ENCODE measurements at regions not wholly inside any gene's neighbourhood (a gene's known extent, or its start where the extent isn't known, plus 50 kb on each side); places are given as distances from the start of the nearest gene placed in this dataset.
"Not testable (repeated sequence)": the region's sequence is repeated elsewhere in the genome, so short reads cannot be mapped to it uniquely, and the experiment has no call there.

DNA sequence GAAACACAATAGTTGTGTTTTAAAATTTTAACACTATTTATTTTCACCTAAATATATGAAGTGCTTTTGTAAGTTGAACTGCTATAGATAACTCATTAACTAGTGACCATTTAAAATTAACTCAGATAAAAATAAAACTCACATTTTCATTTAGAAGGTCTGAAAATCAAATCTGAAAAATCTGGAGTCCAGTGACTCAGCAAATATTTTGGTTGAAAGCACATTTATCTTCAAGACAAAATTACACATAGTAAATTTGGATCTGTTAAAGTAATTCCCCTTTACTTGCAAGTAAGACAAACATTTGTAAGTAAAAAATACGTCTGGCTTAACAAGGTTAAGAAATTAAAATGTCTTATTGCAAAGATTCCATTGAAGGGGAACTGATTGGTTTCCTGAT, 589.1 kb downstream of the TRIML1 start:
- DNase-seq (ENCODE audit: low read depth in 2 of 2): no peak

DNA sequence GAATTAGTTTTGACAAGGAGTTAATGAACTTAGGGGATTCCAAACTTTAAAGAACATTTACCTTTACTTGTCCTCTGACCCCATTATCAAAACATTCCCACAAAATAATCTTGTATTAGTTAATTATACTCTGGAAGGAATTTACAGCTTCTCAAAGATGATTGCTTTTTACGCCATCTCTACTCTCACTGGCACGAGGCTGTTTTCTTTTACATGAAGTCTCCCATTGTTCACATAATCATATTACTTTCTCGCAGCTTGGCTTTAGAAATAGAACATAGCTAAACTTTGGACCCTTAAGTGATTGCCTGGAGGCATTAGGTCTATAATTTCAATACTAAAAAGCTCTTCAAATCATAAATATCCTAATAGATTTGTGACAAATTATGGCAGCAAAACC, 592.9 kb downstream of the TRIML1 start:
- no peak for DNase-seq (ENCODE audit: low read depth in 2 of 2)

DNA sequence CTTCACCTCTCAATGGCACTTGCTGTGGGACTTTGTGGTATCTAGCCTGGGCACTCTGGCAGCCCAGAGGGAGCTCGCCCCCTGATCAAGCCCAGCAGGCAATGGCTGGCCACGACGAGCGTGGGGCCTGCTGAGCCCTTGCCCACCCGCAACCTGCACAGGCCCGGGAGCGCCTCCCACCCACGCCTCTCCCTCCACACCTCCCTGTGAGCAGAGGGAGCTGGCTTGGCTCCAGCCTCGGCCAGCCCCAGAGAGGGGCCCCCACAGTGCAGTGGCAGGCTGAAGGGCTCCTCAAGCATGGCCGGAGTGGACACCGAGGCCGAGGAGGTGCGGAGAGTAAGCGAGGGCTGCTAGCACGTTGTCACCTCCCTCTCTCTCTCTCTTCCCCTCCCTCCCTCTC, 595.8 kb downstream of the TRIML1 start:
- DNase-seq (ENCODE audit: low read depth in 2 of 2): no peak

DNA sequence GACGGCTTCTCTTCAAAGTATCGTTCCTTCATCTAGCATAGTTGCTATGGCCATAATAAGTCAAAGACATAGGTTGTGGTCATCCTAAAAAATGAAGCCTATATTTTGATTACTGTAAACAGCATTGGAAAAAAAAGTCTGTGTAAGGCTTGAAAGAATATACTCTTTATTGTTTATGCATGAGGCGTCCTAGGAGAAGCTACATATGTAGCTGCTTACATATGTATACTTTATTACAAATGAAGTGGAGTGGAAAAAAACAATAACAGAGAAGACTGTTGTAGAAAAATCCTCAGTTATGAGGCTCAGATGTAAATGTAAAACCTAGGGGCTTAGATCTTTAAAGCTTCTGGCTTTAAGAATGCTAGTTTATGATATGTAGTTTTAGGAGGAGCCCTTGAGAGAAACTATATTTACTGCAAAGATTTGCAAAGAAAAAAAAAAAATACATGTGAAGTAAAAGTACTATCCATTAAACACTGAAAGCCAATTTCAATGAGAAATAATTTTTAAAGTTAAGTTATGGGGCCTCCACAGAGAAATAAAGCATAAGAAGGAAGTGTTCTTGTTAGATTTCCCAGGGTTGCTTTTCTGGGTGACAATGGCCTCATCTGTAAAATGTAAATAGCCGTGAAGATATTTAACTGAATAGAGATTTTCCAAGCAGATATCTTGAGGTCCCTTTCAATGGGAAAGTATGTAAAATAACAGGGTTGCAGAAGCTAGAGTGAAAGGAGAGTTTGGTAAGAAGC, 598.2 kb downstream of the TRIML1 start:
- DNase-seq (ENCODE audit: low read depth in 2 of 2): no peak

DNA sequence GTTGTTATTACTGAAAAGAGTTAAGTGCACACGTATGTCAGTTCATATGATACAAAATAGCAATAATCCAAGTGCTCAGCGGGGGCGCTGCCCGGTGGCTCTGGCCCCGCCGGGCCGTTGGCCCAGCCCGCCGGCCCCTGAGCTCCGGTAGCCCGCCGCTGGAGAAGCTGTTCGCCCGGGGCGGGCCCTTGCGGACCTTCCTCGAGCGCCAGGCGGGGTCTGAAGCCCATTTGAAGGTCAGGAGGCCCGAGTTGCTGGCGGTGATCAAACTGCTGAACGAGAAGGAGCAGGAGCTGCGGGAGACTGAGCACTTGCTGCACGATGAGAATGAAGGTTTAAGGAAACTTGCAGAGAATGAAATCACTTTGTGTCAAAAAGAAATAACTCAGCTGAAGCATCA, 599.0 kb downstream of the TRIML1 start:
- not testable (repeated sequence) for DNase-seq (ENCODE audit: low read depth in 2 of 2)

DNA sequence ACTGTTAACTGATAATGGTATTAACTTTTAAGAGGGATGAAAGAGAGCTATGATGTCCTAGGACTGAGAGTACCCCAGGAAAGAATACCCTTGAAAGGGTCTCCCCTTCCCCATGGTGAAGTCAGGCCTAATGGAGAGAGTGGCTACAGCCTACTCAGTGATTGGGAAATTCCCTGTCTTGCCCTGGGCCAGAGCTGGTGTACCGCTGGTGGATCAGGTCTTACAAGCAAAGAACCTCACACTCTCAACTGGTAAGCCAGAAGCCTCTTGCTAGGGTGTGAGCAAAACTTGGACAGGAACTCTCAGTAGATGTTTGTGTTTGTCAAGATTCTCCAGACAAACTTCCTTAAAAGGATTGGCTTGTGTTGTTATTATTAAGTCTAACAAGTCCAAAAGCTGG, 600.9 kb downstream of the TRIML1 start:
- DNase-seq (ENCODE audit: low read depth in 2 of 2): not testable (repeated sequence)

DNA sequence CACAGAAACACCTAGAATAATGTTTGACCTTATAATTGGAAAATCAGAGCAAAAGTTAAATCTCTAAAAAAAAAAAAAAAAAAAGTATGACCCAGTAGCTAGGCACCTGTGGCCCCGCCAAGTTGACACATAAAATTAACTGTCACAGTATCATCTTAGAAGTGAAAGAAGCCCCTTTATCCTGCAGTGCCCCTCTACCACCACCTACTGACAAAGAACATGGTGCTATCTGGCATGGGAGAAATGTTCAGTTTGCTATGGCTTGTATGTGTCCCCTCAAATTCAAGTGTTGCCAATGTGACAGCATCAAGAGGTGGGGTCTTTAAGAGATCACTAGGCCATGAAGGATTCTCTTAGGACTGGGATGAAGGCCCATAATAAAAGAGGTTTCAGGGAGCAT, 601.5 kb downstream of the TRIML1 start:
- DNase-seq (ENCODE audit: low read depth in 2 of 2): not testable (repeated sequence)

DNA sequence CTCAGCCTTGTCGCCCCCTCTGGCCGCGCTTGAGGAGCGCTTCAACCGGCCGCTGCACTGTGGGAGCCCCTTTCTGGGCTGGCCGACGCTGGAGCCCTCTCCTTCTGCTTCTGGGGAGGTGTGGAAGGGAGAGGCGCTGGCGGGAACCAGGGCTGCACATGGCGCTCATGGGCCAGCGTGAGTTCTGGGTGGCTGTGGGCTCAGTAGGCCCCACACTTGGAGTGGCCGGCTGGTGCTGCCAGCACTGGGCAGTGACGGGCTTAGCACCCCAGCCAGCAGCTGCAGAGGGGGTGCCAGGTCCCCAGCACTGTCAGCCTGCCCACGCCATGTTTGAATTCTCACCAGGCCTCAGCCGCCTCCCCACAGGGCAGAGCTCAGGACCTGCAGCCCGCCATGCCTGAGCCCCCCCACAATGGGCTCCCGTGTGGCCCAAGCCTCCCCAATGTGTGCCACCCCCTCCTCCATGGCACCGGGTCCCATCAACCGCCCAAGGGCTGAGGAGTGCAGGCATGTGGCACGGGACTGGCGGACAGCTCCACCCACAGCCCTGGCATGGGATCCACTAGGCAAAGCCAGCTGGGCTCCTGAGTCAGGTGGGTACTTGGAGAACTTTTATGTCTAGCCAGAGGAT, 615.2 kb downstream of the TRIML1 start:
- DNase-seq (ENCODE audit: low read depth in 2 of 2): no peak

DNA sequence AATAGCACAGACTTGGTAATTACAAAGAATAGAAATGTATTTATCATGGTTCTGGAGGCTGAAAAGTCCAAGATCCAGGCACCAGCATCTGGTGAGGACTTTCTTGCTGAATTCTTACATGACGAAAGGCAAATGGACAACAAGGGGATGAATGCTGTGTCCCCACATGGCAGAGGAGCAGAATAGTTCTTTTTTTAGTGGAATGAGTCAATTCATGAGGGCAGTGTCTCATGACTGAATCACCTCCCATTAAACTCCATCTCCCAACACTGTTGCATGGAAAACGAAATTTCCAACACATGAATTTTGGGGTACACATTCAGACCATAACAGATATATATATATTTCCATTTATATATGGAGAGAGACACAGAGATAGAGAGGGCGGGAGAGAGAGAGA, 628.3 kb downstream of the TRIML1 start:
- DNase-seq (ENCODE audit: low read depth in 2 of 2): no peak

DNA sequence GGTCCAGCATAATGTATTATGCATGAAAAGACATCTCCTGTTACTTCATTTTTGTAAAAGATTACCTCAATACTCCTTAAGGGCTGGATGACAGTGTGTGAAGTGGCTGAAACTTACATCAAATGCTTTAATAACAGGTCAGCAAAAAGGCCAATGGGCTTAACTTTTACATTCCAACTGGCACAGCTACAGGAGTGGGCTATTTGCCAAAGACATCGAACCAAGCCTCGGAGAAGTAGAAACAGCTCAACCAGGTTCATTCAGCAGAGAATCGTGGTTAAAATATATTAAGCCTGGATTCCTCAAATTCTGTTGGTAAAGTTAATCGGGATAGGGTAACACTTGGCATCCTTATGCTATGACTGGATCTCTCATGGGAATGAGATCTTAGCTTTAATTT, 639.7 kb downstream of the TRIML1 start:
- no peak for DNase-seq (ENCODE audit: low read depth in 2 of 2)

DNA sequence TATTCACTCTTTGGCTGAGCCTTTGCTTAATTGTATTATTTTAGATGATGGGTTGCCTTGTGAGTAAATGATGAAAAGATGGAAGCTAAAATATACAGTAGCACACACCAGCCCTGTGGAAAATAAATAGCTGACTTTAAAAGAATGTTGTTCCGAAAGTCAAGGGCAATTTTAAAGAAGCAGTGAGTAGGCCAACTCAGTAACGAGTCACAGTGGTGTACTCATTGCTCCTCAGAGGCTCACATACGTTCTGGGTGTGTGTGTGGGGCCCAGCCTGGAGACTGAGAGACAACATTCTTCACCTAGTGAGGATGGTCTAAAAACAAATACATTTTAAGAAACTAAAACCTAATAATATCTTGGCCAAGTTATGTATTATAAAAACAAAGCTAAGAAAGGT, 640.3 kb downstream of the TRIML1 start:
- no peak for DNase-seq (ENCODE audit: low read depth in 2 of 2)

DNA sequence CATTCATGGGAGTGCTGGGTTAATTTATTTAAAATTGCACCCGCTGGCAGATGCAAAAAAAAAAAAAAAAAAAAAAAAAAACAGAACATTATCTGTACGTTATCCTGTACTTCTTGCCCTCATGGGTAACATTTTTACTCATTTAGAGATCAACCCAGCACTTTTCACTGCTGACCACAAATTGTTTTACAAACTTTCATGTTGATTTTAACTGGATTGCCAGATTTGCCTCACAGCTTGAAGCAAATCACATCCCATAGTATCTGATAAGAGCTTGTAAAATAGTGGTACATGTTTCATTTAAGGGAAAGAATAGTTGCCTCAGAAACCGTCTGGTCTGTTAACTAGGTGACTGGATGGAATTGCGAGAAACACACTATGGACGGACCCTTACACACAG, 640.8 kb downstream of the TRIML1 start:
- no peak for DNase-seq (ENCODE audit: low read depth in 2 of 2)

DNA sequence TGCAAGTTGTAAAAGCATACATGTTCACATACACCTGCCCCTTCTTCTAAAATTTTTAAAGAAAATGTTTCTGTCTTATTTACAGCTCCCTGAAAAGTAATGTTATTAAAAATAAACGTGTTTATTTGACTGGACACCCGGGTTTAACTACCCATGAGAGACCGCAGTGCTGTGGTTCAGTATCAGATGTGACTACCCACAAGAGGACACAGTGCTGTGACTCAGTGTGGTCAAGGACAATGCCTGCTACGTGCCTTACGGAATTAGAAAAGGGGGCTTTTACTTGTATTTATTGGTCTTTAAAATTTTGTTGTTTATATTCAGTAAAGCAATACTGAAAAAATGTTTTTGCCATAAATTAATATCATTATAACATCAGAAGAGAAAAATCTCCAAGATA, 641.4 kb downstream of the TRIML1 start:
- DNase-seq (ENCODE audit: low read depth in 2 of 2): no peak

DNA sequence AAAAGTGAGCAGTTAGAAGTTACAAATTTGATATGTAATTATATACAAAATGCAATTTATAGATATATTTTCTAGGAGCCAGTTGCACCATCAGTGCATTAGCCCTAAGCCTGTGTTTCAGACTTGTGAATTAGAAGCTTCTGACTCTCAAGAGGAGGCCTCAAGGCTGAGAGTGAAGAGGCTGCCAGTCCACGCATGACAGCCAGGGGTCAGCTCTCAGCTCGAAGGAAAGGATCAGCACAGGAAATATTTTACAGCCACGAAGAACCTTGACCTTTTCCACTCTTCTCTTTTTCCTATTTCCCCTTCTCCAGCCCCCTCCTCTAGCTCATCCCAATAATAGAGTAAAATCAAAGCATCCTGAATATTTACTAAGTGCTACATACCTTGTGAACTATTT, 642.4 kb downstream of the TRIML1 start:
- no peak for DNase-seq (ENCODE audit: low read depth in 2 of 2)

DNA sequence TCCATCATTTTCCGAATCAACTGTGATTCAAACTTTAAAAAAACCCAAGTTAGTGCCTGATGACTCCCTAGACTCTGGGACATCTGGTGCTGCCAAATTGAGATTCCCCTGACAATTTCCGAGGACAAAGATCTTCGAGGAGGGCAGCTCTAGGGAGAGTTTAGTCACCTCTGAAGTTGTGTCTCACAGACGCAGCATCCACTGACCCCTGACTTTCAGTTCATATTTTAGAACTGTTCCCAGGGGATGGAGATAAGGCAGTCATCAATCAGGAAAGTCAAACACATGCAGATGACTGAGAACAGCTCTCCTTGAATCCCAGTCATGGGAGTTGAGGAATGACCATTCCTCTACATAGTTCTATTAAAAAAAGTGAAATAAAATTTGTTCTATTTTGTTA, 643.9 kb downstream of the TRIML1 start:
- no peak for DNase-seq (ENCODE audit: low read depth in 2 of 2)

DNA sequence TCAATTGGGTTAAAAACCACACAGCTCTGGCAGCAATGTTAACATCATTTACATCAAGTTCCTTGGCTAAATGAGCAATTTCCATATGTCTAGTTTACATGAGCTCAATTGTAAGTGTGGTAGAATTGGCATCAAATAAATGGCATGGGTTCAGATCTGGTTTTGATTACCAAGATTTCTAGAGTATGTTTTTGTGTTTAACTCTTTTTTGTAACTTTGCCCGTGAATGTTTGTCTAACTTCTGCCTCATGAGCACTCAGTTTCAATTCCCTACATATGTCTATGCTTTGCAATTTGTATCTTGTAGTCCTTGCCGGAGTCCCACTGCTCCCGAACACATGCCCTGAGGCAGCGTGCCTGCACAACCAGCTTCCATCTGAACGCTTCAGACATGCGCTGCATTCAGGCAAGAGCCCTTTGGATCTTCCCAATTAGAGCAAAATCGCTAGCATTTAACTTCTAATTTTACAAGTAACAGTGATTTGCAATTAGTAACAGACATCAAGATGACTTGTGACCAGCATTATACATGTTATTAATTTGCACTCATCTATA, 644.4 kb downstream of the TRIML1 start:
- no peak for DNase-seq (ENCODE audit: low read depth in 2 of 2)

DNA sequence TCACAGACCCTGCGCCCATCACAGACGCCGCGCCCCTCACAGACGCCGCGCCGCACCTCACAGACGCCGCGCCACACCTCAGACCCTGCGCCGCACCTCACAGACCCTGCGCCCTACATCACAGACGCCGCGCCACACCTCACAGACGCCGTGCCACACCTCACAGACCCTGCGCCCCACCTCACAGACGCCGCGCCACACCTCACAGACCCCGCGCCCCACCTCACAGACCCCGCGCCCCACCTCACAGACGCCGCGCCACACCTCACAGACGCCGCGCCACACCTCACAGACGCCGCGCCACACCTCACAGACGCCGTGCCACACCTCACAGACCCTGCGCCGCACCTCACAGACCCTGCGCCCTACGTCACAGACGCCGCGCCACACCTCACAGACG, 657.4 kb downstream of the TRIML1 start:
- DNase-seq (ENCODE audit: low read depth in 2 of 2): not testable (repeated sequence)

DNA sequence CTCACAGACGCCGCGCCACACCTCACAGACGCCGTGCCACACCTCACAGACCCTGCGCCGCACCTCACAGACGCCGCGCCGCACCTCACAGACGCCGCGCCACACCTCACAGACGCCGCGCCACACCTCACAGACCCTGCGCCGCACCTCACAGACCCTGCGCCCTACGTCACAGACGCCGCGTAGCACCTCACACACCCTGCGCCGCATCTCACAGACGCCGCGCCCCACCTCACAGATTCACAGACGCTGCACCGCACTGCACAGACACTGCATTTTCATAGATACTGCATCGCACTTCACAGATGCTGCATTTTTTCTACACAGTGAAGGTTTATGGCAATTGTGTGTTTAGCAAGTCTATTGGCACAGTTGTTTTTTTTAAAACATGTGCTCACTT, 657.8 kb downstream of the TRIML1 start:
- not testable (repeated sequence) for DNase-seq (ENCODE audit: low read depth in 2 of 2)

DNA sequence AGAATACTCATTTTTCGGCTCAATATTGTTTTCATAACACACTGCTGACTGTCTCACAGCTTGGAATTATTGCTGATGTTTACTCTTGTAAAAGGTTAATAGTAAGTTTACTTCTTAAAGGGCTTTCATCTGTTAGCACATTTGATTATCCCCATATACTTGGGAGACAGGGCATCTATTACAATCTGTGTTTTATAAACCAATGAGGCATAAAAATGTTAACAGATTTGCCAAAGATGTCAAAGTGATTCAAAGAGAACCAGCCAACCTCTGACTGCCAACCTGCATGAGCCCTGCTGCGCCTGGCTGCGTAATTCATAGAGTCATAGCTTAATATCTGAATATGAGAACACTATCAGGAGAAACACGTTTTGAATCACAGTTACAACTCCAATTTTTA, 665.6 kb downstream of the TRIML1 start:
- no peak for DNase-seq (ENCODE audit: low read depth in 2 of 2)

DNA sequence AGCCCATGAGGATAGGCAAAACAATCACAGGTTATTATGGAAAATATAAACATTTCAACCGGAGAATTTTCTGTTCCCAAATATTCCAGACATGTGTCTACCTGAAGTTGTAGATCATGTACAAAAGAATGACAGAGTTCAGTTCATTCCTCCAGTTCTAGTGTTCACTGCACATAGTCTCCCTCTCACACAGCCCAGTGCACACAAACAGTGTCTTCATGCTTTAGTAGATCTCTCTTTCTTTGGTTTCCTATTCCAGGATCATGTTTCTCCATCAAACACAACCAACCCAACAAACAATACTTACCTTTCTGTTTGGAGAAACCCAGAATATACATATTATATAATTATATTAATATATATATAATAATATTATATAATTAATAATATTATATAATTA, 671.9 kb downstream of the TRIML1 start:
- no peak for DNase-seq (ENCODE audit: low read depth in 2 of 2)

DNA sequence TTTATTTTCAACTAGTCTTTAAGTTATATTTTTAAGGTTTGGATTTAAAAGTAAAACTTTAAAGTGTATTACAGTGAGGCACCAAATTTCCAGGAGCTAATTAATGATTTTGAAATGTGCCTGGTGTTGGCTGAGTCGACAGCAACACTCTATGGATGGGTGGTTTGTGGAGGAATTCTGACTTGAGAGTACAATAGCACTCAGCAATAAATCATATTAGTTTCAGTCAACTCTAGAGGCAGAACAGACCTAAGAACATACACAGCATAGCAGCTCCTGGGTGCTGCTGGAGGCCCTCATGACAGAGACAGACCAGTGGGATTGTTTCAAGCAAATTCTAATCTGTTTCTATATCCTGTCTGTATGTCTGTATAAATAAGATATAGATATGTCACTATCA, 673.4 kb downstream of the TRIML1 start:
- no peak for DNase-seq (ENCODE audit: low read depth in 2 of 2)

DNA sequence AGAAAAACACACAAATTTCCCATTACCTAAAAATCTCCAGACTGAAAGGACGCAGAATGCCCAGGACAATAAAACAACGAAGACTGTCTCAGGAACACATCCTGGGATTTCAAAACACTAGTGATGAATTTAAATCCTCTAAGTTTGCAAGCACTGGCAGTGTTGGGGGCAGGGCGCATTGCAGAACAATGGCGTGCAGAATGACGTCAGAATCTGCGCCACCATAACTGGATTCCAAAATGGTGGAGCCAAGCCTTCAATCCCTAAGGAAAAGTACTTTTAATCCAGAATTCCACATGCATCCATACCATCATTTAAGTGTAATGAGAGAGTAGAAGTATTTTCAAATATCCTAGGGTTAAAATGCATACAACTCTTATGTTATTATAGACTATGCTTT, 679.1 kb downstream of the TRIML1 start:
- DNase-seq (ENCODE audit: low read depth in 2 of 2): no peak

DNA sequence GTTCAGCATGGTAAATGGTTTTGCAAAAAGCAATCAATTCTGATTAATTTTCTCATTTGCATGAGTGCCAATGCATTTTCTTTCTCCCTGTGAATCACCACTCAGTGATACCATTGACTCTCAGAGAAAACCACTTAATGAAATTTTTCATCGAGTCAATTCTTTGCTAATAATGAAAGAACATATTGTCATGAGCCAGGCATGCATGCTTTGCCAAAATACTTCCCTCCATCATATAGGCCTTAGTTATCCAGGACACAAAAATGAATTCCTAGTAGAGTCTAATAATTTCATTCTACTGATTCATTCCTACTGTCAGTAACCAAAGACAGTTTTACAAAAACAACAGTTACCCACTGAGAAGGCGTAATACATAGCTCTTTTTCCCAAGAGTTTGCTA, 680.0 kb downstream of the TRIML1 start:
- DNase-seq (ENCODE audit: low read depth in 2 of 2): no peak

DNA sequence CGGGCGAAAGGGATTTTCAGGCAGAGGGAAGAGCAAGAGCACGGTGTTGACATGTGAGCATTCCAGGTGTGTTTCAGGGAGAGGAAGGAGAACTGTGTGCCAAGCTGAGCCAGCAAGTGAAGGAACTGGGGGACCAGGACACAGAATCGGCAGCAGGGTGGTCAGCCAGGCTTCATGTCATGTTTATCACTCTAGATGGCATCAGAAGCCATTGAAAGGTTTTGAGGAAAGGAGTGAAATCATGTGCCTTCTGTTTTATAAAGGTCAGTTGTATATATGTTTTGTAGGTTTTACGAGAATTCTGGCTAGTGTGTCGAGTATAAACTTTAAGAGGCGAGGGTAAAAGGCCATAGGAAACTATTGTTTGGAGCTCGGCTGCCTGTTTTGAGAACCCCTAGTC, 682.3 kb downstream of the TRIML1 start:
- DNase-seq (ENCODE audit: low read depth in 2 of 2): no peak
